H9 (cell line): ENCODE measurements at regions not wholly inside any gene's neighbourhood (a gene's known extent, or its start where the extent isn't known, plus 50 kb on each side); places are given as distances from the start of the nearest gene placed in this dataset.

Experiments used
- DNase-seq: peaks from one replicate; pipeline ENCODE4 v3.0.0-alpha.2; 2017
- H2AFZ ChIP-seq: one replicate; pipeline ENCODE4 v1.6.1; 2013; ENCODE audit warnings: mild to moderate bottlenecking, low read length, control low read depth, moderate library complexity
- H2AK5ac ChIP-seq: 2 replicates; pipeline ENCODE4 v1.6.1; 2013; ENCODE audit warnings: low read length, control low read depth, mixed read lengths; ENCODE audit not compliant: insufficient read length
- H2BK120ac ChIP-seq: one replicate; pipeline ENCODE4 v1.6.1; 2013; ENCODE audit warnings: low read depth, mild to moderate bottlenecking, low read length, control low read depth, inconsistent platforms; ENCODE audit not compliant: poor library complexity, severe bottlenecking
- H2BK12ac ChIP-seq: 2 replicates; pipeline ENCODE4 v1.6.1; 2013; ENCODE audit warnings: low read length, control low read depth, mixed read lengths, low read depth; ENCODE audit not compliant: insufficient read length
- H2BK15ac ChIP-seq: 2 replicates; pipeline ENCODE4 v1.6.1; 2013; ENCODE audit warnings: low read depth, low read length, control low read depth
- H2BK20ac ChIP-seq: one replicate; pipeline ENCODE4 v1.6.1; 2013; ENCODE audit warnings: low read depth, mild to moderate bottlenecking, low read length, control low read depth, inconsistent platforms; ENCODE audit not compliant: poor library complexity, severe bottlenecking
- H2BK5ac ChIP-seq: 2 replicates; pipeline ENCODE4 v1.6.1; 2013; ENCODE audit warnings: low read length, control low read depth, mixed read lengths; ENCODE audit not compliant: insufficient read length
- H3K14ac ChIP-seq: 2 replicates; pipeline ENCODE4 v1.6.1; 2013; ENCODE audit warnings: low read length, control low read depth; ENCODE audit not compliant: insufficient read depth
- H3K18ac ChIP-seq: 2 replicates; pipeline ENCODE4 v1.6.1; 2013; ENCODE audit warnings: low read depth, mild to moderate bottlenecking, mixed read lengths, low read length, control low read depth; ENCODE audit not compliant: insufficient read length
- H3K23ac ChIP-seq: 2 replicates; pipeline ENCODE4 v1.6.1; 2013; ENCODE audit warnings: low read length, control low read depth, mixed read lengths, low read depth; ENCODE audit not compliant: insufficient read length
- H3K23me2 ChIP-seq: 2 replicates; pipeline ENCODE4 v1.6.1; 2013; ENCODE audit warnings: low read depth, mild to moderate bottlenecking, mixed read lengths, low read length, control low read depth; ENCODE audit not compliant: insufficient read length, poor library complexity, severe bottlenecking
- H3K27ac ChIP-seq: 2 replicates; pipeline ENCODE4 v1.5.1; 2013; ENCODE audit warnings: low read length, control low read depth, mixed read lengths, low read depth; ENCODE audit not compliant: insufficient read length
- H3K27me3 ChIP-seq: 2 replicates; pipeline ENCODE4 v1.6.1; 2013; ENCODE audit warnings: low read length, control low read depth, inconsistent platforms; ENCODE audit not compliant: insufficient read depth
- H3K4ac ChIP-seq: 2 replicates; pipeline ENCODE4 v1.6.1; 2013; ENCODE audit warnings: low read depth, mild to moderate bottlenecking, control low read depth, inconsistent platforms, low read length, moderate library complexity
- H3K4me1 ChIP-seq: 2 replicates; pipeline ENCODE4 v1.6.1; 2013; ENCODE audit warnings: low read length, control low read depth, inconsistent platforms; ENCODE audit not compliant: insufficient read depth
- H3K4me2 ChIP-seq: 2 replicates; pipeline ENCODE4 v1.6.1; 2013; ENCODE audit warnings: low read length, control low read depth, mixed read lengths; ENCODE audit not compliant: insufficient read length, insufficient read depth
- H3K56ac ChIP-seq: 2 replicates; pipeline ENCODE4 v1.6.1; 2013; ENCODE audit warnings: low read depth, mild to moderate bottlenecking, mixed read lengths, low read length, control low read depth; ENCODE audit not compliant: insufficient read length
- H3K79me1 ChIP-seq: 2 replicates; pipeline ENCODE4 v1.6.1; 2013; ENCODE audit warnings: low read depth, mild to moderate bottlenecking, moderate library complexity, low read length, control low read depth, inconsistent platforms; ENCODE audit not compliant: insufficient read depth, poor library complexity, severe bottlenecking
- H3K79me2 ChIP-seq: 2 replicates; pipeline ENCODE4 v1.6.1; 2013; ENCODE audit warnings: low read length, control low read depth, inconsistent platforms; ENCODE audit not compliant: insufficient read depth
- H3K9ac ChIP-seq: 2 replicates; pipeline ENCODE4 v1.6.1; 2013; ENCODE audit warnings: low read length, control low read depth, mixed read lengths; ENCODE audit not compliant: insufficient read length; ENCODE audit errors: extremely low read depth
- H3K9me3 ChIP-seq: one replicate; pipeline ENCODE4 v1.6.1; 2013; ENCODE audit warnings: low read depth, low read length, inconsistent platforms; ENCODE audit not compliant: control insufficient read depth
- H3T11ph ChIP-seq: one replicate; pipeline ENCODE4 v1.6.1; 2013; ENCODE audit warnings: mild to moderate bottlenecking, low read length, control low read depth, inconsistent platforms
- H4K20me1 ChIP-seq: one replicate; pipeline ENCODE4 v1.6.1; 2013; ENCODE audit not compliant: control insufficient read depth, insufficient read length, insufficient read depth
- H4K5ac ChIP-seq: 2 replicates; pipeline ENCODE4 v1.6.1; 2013; ENCODE audit warnings: low read depth, mild to moderate bottlenecking, mixed read lengths, low read length, control low read depth; ENCODE audit not compliant: insufficient read length
- H4K8ac ChIP-seq: replicated peaks from 2 replicates; pipeline ENCODE4 v1.6.1; 2013; ENCODE audit warnings: low read length, control low read depth, mixed read lengths, low read depth; ENCODE audit not compliant: insufficient read length
- H4K91ac ChIP-seq: 2 replicates; pipeline ENCODE4 v1.6.1; 2013; ENCODE audit warnings: low read depth, mild to moderate bottlenecking, moderate library complexity, mixed read lengths, low read length, control low read depth; ENCODE audit not compliant: insufficient read length
- H3K27ac Mint-ChIP-seq, 3 experiments: 2 replicates in 2 of 3; 3 replicates in 1 of 3; pipeline ENCODE4 v1.8.0; 2020 to 2021; ENCODE audit warnings: mixed read lengths in 3 of 3, mild to moderate bottlenecking in 1 of 3, moderate library complexity in 1 of 3
- H3K27me3 Mint-ChIP-seq: 2 replicates; pipeline ENCODE4 v1.8.0; 2021; ENCODE audit warnings: low read depth, mild to moderate bottlenecking, moderate library complexity, mixed read lengths
- H3K36me3 Mint-ChIP-seq, 3 experiments: 2 replicates in 2 of 3; 3 replicates in 1 of 3; pipeline ENCODE4 v1.8.0; 2020 to 2021; ENCODE audit warnings: low read depth in 3 of 3, mixed read lengths in 3 of 3; ENCODE audit not compliant: insufficient read depth in 1 of 3
- H3K4me1 Mint-ChIP-seq, 2 experiments: 2 replicates each; pipeline ENCODE4 v1.8.0; 2020; ENCODE audit warnings: mixed read lengths in 2 of 2
- H3K4me3 Mint-ChIP-seq, 2 experiments: 2 replicates in 1 of 2; 3 replicates in 1 of 2; pipeline ENCODE4 v1.8.0; 2020 to 2021; ENCODE audit warnings: mild to moderate bottlenecking in 2 of 2, mixed read lengths in 2 of 2, moderate library complexity in 1 of 2
- H3K9me3 Mint-ChIP-seq, 2 experiments: 2 replicates in 1 of 2; 3 replicates in 1 of 2; pipeline ENCODE4 v1.8.0; 2020; ENCODE audit warnings: mild to moderate bottlenecking in 2 of 2, mixed read lengths in 2 of 2, moderate library complexity in 1 of 2
- WGBS: extraction: QIAGEN DNeasy Blood & Tissue Kit; methylation state at CpG from one replicate; pipeline ENCODE4 v1.1.7; 2013; ENCODE audit warnings: missing lambda C conversion rate, low lambda C conversion rate, mixed read lengths; ENCODE audit not compliant: insufficient read length; ENCODE audit errors: extremely low coverage; 5-methylcytosine and 5-hydroxymethylcytosine counted together
- TF ChIP-seq, protein P1 (sequence below): fragments of 200-600 bp; sonication (generic); conservative IDR thresholded peaks from 3 replicates; pipeline ENCODE4 v1.8.0; 2021; ENCODE audit warnings: antibody characterized with exemption, mild to moderate bottlenecking

DNA sequence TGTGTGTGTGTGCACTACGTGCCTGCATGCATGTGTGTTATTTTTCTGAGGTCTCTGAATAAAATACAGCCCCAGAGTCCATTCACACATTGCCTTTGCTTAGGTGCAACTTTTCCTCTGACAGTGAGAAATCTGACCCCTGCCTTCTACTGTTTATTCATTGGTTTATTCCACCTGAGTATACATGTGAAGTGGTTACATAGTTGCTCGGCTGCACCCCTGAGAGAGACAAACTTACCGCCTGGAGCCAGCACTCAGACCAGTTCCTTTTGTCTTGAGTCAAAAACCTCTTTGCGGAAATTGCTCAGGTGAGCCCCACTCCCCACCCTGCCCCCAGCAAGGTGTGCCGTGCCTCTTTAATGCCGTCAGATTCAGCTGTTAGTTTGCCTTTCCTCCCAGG lies 363.6 kb downstream of the BRD1 start:
- Mint-ChIP-seq H3K4me1 (peaks cover 40 to 41% of the 10 kb centered on the region in 2 experiments), H3K27me3 (peaks cover 34% of the 10 kb centered on the region), H3K4me3 (no peak overlapping the region), H3K36me3 (no peaks in the 10 kb centered on the region; a peak in 1 of 7 replicates), H3K27ac (peak overlapping the region in 2 of 3 experiments; percentile 28 to 51; a peak in 3 of 7 replicates), H3K9me3 (no peaks in the 10 kb centered on the region; a peak in 1 of 5 replicates)
- Histone ChIP-seq H2BK5ac (no peak overlapping the region), H3K79me1 (no peaks in the 10 kb centered on the region), H3K14ac (no peak overlapping the region), H3K4ac (no peak overlapping the region), H2AK5ac (no peak overlapping the region), H3K4me2 (no peak overlapping the region), H3K23ac (no peak overlapping the region), H3K27ac (no peak overlapping the region), H3K18ac (no peak overlapping the region), H4K20me1 (no peaks in the 10 kb centered on the region), H3K27me3 (no peaks in the 10 kb centered on the region), H2BK12ac (no peak overlapping the region), H3K9me3 (no peaks in the 10 kb centered on the region), H2BK20ac (no peak overlapping the region), H2BK15ac (no peak overlapping the region), H3K9ac (no peak overlapping the region), H3K23me2 (no peaks in the 10 kb centered on the region), H2BK120ac (no peak overlapping the region), H4K8ac (no peak overlapping the region), H3K79me2 (no peaks in the 10 kb centered on the region), H4K91ac (no peak overlapping the region), H3K56ac (no peak overlapping the region), H4K5ac (no peak overlapping the region), H3T11ph (no peak overlapping the region), H3K4me1 (no peaks in the 10 kb centered on the region), H2AFZ (no peak overlapping the region)
- no CpG with 5 or more reads among the region's 6 CpGs for WGBS
- DNase-seq = no peak
- TF ChIP-seq, protein P1, sequence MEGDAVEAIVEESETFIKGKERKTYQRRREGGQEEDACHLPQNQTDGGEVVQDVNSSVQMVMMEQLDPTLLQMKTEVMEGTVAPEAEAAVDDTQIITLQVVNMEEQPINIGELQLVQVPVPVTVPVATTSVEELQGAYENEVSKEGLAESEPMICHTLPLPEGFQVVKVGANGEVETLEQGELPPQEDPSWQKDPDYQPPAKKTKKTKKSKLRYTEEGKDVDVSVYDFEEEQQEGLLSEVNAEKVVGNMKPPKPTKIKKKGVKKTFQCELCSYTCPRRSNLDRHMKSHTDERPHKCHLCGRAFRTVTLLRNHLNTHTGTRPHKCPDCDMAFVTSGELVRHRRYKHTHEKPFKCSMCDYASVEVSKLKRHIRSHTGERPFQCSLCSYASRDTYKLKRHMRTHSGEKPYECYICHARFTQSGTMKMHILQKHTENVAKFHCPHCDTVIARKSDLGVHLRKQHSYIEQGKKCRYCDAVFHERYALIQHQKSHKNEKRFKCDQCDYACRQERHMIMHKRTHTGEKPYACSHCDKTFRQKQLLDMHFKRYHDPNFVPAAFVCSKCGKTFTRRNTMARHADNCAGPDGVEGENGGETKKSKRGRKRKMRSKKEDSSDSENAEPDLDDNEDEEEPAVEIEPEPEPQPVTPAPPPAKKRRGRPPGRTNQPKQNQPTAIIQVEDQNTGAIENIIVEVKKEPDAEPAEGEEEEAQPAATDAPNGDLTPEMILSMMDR = no peak
